Neural progenitor cell (in vitro differentiated cells): ENCODE measurements at regions not wholly inside any gene's neighbourhood (a gene's known extent, or its start where the extent isn't known, plus 50 kb on each side); places are given as distances from the start of the nearest gene placed in this dataset.
"Not testable (repeated sequence)": the region's sequence is repeated elsewhere in the genome, so short reads cannot be mapped to it uniquely, and the experiment has no call there.

Source experiments
- DNase-seq: peaks from one replicate; pipeline ENCODE4 v3.0.0-alpha.2; 2016; ENCODE audit warnings: low spot score
- H2AFZ ChIP-seq: fragments of 200-600 bp; sonication (generic); replicated peaks from 2 replicates; pipeline ENCODE4 v1.6.1; 2016; ENCODE audit warnings: antibody characterized with exemption
- H3F3A ChIP-seq: fragments of 200-600 bp; sonication (generic); 2 replicates; pipeline ENCODE4 v1.6.1; 2016; ENCODE audit warnings: antibody characterized with exemption, low read depth
- H3K27ac ChIP-seq: fragments of 200-600 bp; sonication (generic); 2 replicates; pipeline ENCODE4 v1.5.1; 2016; ENCODE audit warnings: mild to moderate bottlenecking
- H3K27me3 ChIP-seq: fragments of 200-600 bp; sonication (generic); 2 replicates; pipeline ENCODE4 v1.6.1; 2016; ENCODE audit warnings: mild to moderate bottlenecking, moderate library complexity
- H3K36me3 ChIP-seq: fragments of 200-600 bp; sonication (generic); 2 replicates; pipeline ENCODE4 v1.5.1; 2016
- H3K4me1 ChIP-seq: fragments of 200-600 bp; sonication (generic); 2 replicates; pipeline ENCODE4 v1.6.1; 2016; ENCODE audit warnings: mixed run types
- H3K4me2 ChIP-seq: fragments of 200-600 bp; sonication (generic); 2 replicates; pipeline ENCODE4 v1.6.1; 2016
- H3K4me3 ChIP-seq: fragments of 200-600 bp; sonication (generic); 2 replicates; pipeline ENCODE4 v1.5.1; 2016
- H3K79me2 ChIP-seq: fragments of 200-600 bp; sonication (generic); 2 replicates; pipeline ENCODE4 v1.6.1; 2016; ENCODE audit warnings: low read depth
- H3K9ac ChIP-seq: fragments of 200-600 bp; sonication (generic); 2 replicates; pipeline ENCODE4 v1.6.1; 2016
- H3K9me3 ChIP-seq: fragments of 200-600 bp; sonication (generic); 2 replicates; pipeline ENCODE4 v1.5.1; 2016; ENCODE audit warnings: low read depth
- H4K20me1 ChIP-seq: fragments of 200-600 bp; sonication (generic); 2 replicates; pipeline ENCODE4 v1.6.1; 2016; ENCODE audit warnings: low read depth
- H3K27ac Mint-ChIP-seq: 3 replicates; pipeline ENCODE4 v1.8.0; 2021; ENCODE audit warnings: mixed read lengths
- H3K27me3 Mint-ChIP-seq: 2 replicates; pipeline ENCODE4 v1.8.0; 2022; ENCODE audit warnings: low read depth, mild to moderate bottlenecking, inconsistent platforms, moderate library complexity, mixed read lengths; ENCODE audit not compliant: insufficient read depth
- H3K36me3 Mint-ChIP-seq: 3 replicates; pipeline ENCODE4 v1.8.0; 2021; ENCODE audit warnings: mixed read lengths
- H3K4me1 Mint-ChIP-seq: 3 replicates; pipeline ENCODE4 v1.8.0; 2021; ENCODE audit warnings: mixed read lengths
- H3K4me3 Mint-ChIP-seq: 3 replicates; pipeline ENCODE4 v1.8.0; 2021; ENCODE audit warnings: mild to moderate bottlenecking, moderate library complexity, mixed read lengths
- H3K9me3 Mint-ChIP-seq: 3 replicates; pipeline ENCODE4 v1.8.0; 2020; ENCODE audit warnings: mixed read lengths
- EZH2 ChIP-seq: fragments of 200-600 bp; sonication (generic); IDR thresholded peaks from 2 replicates; pipeline ENCODE4 v1.6.1; 2017; ENCODE audit warnings: antibody characterized with exemption, mild to moderate bottlenecking, moderate library complexity
- EZH2phosphoT487 ChIP-seq: fragments of 200-600 bp; sonication (generic); IDR thresholded peaks from 2 replicates; pipeline ENCODE4 v1.6.1; 2017; ENCODE audit warnings: antibody characterized with exemption
- TF ChIP-seq, protein P1 (sequence below): fragments of 200-600 bp; sonication (generic); IDR thresholded peaks from 2 replicates; pipeline ENCODE4 v1.5.1; 2017; ENCODE audit warnings: antibody characterized with exemption, mild to moderate bottlenecking

DNA sequence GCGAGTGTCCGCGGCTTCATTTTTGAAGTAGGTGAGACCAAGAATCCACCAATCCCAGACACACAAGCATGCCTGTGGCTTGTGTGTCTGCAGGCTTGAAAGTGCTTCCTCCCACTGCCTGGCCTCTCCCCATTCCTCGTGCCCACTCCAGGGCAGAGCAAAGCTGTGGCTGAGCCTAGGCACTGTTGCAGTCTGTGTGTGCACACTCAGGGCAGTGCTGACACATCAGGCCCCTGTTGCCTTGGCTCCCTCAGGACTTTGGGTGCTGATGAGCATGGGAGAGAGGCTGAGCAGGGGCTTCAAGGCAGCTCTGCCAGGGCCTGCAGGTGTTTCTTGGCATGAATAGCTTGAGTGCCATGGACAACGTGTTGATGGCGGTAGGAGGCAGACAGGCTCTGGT, 776.7 kb downstream of the CDH11 start:
- no peaks in the 10 kb centered on the region for H4K20me1 ChIP-seq
- no peaks in the 10 kb centered on the region for H3K36me3 Mint-ChIP-seq
- H3K4me3 ChIP-seq = no peak overlapping the region
- H3K4me1 Mint-ChIP-seq = no peaks in the 10 kb centered on the region
- no peak overlapping the region for H3K4me3 Mint-ChIP-seq
- peaks cover 6% of the 10 kb centered on the region for H3K9me3 Mint-ChIP-seq
- H3K27ac Mint-ChIP-seq = no peak overlapping the region
- H3F3A ChIP-seq = no peaks in the 10 kb centered on the region
- H3K79me2 ChIP-seq = no peaks in the 10 kb centered on the region
- H3K27me3 Mint-ChIP-seq = peaks cover 6% of the 10 kb centered on the region
- no peak for DNase-seq
- H3K36me3 ChIP-seq = no peaks in the 10 kb centered on the region
- H3K27me3 ChIP-seq = no peaks in the 10 kb centered on the region
- no peak overlapping the region for H2AFZ ChIP-seq
- no peak overlapping the region for H3K9ac ChIP-seq
- H3K27ac ChIP-seq = no peak overlapping the region
- TF ChIP-seq EZH2phosphoT487 (no peak), EZH2 (no peak)
- TF ChIP-seq, protein P1, sequence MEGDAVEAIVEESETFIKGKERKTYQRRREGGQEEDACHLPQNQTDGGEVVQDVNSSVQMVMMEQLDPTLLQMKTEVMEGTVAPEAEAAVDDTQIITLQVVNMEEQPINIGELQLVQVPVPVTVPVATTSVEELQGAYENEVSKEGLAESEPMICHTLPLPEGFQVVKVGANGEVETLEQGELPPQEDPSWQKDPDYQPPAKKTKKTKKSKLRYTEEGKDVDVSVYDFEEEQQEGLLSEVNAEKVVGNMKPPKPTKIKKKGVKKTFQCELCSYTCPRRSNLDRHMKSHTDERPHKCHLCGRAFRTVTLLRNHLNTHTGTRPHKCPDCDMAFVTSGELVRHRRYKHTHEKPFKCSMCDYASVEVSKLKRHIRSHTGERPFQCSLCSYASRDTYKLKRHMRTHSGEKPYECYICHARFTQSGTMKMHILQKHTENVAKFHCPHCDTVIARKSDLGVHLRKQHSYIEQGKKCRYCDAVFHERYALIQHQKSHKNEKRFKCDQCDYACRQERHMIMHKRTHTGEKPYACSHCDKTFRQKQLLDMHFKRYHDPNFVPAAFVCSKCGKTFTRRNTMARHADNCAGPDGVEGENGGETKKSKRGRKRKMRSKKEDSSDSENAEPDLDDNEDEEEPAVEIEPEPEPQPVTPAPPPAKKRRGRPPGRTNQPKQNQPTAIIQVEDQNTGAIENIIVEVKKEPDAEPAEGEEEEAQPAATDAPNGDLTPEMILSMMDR = no peak
- H3K4me1 ChIP-seq = no peaks in the 10 kb centered on the region
- no peaks in the 10 kb centered on the region for H3K9me3 ChIP-seq
- H3K4me2 ChIP-seq = no peak overlapping the region

DNA sequence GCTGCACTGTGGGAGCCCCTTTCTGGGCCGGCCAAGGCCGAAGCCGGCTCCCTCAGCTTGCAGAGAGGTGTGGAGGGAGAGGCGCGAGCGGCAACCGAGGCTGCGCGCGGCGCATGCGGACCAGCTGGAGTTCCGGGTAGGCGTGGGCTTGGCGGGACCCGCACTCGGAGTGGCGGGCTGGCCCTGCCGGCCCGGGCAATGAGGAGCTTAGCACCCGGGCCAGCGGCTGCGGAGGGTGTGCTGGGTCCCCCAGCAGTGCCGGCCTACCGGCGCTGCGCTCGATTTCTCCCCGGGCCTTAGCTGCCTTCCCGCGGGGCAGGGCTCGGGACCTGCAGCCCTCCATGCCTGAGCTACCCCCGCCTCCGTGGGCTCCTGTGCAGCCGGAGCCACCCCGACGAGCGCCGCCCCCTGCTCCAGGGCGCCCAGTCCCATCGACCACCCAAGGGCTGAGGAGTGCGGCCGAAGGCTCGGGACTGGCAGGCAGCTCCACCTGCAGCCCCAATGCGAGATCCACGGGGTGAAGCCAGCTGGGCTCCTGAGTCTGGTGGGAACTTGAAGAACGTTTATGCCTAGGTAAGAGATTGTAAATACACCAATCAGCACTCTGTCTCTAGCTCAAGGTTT, 777.9 kb downstream of the CDH11 start:
- not testable (repeated sequence) for H3K36me3 Mint-ChIP-seq, H3K9ac ChIP-seq, H3K4me1 Mint-ChIP-seq, DNase-seq, H3F3A ChIP-seq, H3K4me2 ChIP-seq, H3K4me3 ChIP-seq, H3K36me3 ChIP-seq, H3K9me3 ChIP-seq, H3K27ac ChIP-seq, H3K27ac Mint-ChIP-seq, H3K27me3 ChIP-seq, H4K20me1 ChIP-seq, H3K27me3 Mint-ChIP-seq, H3K79me2 ChIP-seq, H3K9me3 Mint-ChIP-seq, H3K4me1 ChIP-seq, H2AFZ ChIP-seq, H3K4me3 Mint-ChIP-seq

DNA sequence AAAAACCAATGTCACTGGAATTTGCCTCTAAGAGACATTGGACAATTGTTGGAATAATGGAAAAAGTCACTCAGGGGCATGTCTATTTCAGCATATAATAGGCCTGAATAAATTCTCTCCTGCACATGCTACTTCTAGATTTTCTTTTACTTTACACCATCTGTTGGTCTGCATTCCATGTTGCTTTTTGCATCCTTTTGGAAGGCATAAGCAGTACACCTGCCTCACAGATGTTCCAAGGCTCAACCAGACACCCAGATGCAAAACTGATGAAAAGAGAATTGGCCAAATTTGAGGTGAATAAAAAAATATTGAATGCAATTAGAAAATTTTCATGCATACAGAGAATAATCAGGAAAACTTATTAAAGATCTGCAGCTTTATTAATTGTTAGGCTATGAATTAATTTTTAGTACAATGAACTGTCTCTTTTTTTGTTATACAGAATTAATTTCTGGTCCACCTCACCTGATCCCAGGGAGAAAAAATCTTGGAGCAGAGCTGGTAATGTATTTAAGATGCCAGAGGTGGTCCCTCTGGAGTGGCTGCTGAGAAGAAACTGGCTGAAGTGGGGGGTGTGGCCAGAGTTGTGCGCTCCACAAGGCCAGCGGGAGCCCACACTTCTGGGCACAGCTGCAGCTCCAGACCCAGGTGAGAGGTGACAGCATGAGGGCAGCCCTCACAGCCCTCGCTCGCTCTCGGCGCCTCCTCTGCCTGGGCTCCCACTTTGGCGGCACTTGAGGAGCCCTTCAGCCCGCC, 778.6 kb downstream of the CDH11 start:
- Histone ChIP-seq H4K20me1 (no peaks in the 10 kb centered on the region), H2AFZ (no peak overlapping the region), H3K4me2 (no peak overlapping the region), H3K4me3 (no peak overlapping the region), H3K36me3 (no peaks in the 10 kb centered on the region), H3K27ac (no peak overlapping the region), H3K79me2 (no peaks in the 10 kb centered on the region), H3K4me1 (no peaks in the 10 kb centered on the region), H3K27me3 (no peaks in the 10 kb centered on the region), H3K9ac (no peak overlapping the region), H3K9me3 (no peaks in the 10 kb centered on the region), H3F3A (no peaks in the 10 kb centered on the region)
- TF ChIP-seq, protein P1 = no peak
- TF ChIP-seq EZH2 (no peak), EZH2phosphoT487 (no peak)
- H3K4me3 Mint-ChIP-seq = no peak overlapping the region
- DNase-seq = no peak
- peaks cover 8% of the 10 kb centered on the region for H3K27me3 Mint-ChIP-seq
- no peaks in the 10 kb centered on the region for H3K36me3 Mint-ChIP-seq
- H3K9me3 Mint-ChIP-seq = peaks cover 6% of the 10 kb centered on the region
- no peaks in the 10 kb centered on the region for H3K4me1 Mint-ChIP-seq
- no peak overlapping the region for H3K27ac Mint-ChIP-seq

DNA sequence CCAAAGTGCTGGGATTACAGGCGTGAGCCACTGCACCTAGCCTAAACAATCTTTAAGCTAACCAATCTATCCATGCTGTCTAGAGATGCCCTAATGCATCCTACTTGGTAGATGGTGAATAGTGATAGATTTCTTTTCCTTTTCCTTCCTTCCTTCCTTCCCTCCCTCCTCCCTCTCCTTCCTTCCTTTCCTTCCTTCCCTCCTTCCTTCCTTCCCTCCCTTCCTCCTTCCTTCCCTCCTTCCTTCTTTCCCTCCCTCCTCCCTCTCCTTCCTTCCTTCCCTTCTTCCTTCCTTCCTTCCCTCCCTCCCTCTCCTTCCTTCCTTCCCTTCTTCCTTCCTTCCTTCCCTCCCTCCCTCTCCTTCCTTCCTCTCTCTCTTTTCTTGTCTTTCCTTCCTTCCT, 780.5 kb downstream of the CDH11 start:
- not testable (repeated sequence) for H3K36me3 ChIP-seq, H3K9me3 Mint-ChIP-seq, H3K9me3 ChIP-seq, H3K27ac ChIP-seq, H3K4me3 ChIP-seq, H3K27me3 ChIP-seq, H3K36me3 Mint-ChIP-seq, H2AFZ ChIP-seq, H3K4me1 ChIP-seq, H3K27ac Mint-ChIP-seq, H3K79me2 ChIP-seq, H3K27me3 Mint-ChIP-seq, H3K4me2 ChIP-seq, H4K20me1 ChIP-seq, DNase-seq, H3K9ac ChIP-seq, H3K4me1 Mint-ChIP-seq, H3F3A ChIP-seq, H3K4me3 Mint-ChIP-seq
